GM21515 (cell line): ENCODE measurements at regions not wholly inside any gene's neighbourhood (a gene's known extent, or its start where the extent isn't known, plus 50 kb on each side); places are given as distances from the start of the nearest gene placed in this dataset.

ENCODE experiments used
- ATAC-seq: cut with Tn5 transposase; IDR thresholded peaks from one replicate; pipeline ENCODE4 v1.9.1; 2021; ENCODE audit not compliant: unreplicated experiment

DNA sequence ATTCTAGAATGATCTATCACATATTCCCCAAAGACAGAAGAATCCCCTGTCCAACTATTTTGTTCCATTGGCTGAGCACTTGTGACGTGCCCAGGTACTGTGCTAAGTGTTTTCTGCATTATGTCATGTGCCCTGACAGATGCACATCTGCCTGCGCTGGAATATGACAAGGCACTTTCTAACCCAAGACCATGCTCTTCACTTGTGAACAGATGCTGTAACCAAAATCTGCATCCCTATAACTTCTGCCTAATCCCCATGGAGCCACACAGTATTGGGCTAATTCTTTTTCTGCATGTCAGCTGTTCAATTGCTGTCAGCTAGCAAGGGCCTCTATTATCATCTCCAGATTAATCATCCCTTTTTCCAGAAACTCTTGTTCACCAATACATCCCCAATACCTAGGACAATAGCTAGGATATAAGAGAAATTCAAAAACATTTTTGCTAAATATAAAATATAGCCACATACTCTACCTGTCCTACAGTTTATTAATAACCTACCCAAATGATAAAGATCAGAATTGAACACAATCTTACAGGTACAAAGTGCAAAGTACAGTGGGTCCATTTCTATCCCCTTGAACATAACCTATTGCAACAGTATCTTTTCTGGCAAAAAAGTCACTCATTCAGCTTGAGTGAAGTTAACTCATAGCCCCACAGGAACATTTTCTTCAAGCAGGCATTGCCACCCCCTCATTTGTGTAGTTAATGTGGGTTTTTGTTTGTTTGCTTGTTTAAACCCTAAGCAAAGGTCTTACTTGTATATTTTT is 109.4 kb upstream of the LRRN1 start:
- no peak for ATAC-seq

DNA sequence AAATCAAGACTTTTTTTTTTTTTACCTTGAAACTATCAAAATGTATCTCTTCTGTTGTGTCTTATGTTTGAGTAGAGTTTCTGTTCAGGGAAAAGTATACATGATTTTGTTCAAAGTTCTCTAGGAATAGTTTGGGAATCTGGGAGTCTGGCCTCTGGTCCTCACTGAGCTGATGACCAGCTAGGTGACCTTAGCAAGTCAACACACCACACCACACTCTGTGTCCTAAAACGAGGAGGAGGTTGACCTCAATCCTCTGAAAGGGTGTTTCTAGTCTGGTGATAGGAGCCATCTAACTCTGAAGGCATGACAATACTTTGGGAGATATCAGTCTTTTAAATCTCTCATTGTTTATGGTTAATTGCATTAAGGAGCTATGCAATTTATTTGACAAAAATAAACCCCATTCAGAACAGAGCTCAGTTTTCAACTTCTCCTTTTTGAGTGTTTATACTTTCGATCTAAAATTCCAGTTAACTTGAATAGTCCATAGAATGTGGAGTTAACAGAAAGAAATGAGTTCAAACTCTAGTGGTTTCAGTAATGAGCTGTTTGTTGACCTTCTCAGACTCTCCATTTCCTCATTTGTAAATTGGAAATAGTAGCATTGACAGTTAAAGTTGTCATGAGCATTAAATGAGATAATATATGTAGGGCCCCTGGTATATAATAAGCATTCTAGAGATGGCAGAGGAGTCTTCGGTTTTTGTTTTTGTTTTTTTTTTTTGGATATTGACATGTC is 112.2 kb upstream of the LRRN1 start:
- ATAC-seq, result no peak

DNA sequence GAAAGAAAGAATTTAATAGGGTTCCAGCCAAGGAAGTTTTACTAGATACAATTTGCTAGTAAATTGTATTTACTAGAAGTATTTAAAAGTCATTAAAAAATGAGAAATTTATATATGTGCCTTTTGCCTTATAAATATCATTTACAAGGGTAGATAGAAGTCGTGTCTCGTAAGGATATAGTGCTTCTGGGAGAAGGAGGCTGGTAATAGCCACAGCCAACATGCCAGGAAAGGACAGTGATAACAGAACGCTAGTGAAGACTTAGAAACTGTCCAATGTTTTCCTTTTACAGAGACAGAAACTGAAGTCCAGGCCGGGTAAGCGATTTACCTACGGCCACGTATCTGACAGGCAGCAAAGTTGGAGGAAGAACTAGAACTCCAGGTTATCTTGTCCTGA is 113.5 kb upstream of the LRRN1 start:
- ATAC-seq, result no peak

GRCh38 chr3:3683261-3683660 is 116.0 kb upstream of the LRRN1 start:
- ATAC-seq, result no peak

DNA sequence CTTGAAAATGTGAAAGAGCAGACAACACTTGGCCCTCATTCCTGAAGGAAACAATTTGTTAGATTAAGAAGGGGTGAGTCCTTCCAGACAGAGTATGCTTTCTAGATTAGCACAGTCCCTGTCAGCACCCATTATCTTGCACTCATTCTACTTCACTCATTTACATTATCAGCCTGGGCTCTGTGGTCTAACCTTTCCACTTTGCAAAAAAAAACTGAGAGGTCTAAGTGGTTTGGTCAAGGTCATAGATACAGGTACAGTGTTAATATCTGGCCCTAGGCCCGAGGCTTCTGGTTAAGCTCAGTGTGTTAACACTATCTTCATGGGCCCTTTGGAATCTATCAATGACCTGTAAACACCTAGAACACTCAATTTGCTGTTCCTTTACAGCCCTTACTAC is 123.4 kb upstream of the LRRN1 start:
- no peak for ATAC-seq

DNA sequence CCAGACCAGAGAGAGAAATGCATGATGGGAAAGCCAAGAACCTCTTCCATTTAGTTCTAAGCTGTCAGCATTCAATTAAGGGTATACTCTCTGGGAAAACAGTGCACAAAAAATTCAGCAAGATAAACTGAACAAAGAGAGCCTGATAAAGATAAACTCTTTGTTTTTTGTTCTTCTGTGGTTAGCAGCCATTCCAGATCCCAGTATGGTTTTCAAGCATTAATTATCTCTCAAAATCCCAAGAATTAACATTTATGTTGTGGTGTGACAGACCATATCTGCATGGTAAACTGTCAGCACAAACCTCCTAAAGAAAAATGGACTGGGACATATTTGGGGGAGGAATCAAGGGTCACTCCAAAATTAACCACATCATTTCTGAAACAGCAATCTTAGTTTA is 124.0 kb upstream of the LRRN1 start:
- ATAC-seq, result no peak

- peak; percentile 97 for ATAC-seq
Measured at GRCh38 chr3:3666664-3667063, 132.6 kb upstream of the LRRN1 start.

- peak; percentile 35 for ATAC-seq
Measured at GRCh38 chr3:3665961-3666640, 133.1 kb upstream of the LRRN1 start.

DNA sequence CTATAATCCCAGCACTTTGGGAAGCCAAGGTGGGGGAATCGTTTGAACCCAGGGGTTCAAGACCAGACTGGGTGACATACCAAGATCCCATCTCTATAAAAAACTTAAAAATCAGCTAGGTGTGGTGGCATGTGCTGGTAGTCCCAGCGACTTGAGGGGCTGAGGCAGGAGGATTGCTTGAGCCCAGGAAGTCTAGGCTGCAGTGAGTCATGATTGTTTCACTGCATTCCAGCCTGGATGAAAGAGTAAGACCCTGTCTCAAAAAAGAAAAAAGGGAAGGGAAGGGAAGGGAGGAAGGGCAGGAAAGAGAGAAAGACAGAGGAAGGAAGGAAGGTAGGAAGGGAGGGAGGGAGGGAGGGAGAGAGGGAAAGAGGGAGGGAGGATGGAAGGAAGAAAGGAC is 133.7 kb upstream of the LRRN1 start:
- no peak for ATAC-seq

GRCh38 chr3:3664935-3665334 is 134.3 kb upstream of the LRRN1 start:
- no peak for ATAC-seq

DNA sequence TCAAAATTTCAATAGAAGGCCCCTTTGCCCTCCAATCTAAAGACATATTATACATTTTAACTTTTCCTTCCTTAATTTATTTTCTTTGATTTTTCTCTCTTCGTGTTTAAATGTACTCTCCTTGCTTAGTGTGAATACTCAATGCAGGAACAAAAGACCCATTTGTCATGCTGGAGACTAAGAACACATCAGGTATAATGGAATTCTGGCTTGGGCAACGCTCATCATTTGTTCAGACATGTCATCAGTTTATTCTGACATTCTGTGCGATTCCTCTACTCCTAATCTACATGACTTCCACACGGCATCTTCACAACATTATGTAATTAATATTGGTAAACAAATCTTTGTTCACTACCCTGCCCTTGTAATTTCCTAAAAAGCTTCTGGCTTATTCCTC is 136.6 kb upstream of the LRRN1 start:
- ATAC-seq, result no peak

DNA sequence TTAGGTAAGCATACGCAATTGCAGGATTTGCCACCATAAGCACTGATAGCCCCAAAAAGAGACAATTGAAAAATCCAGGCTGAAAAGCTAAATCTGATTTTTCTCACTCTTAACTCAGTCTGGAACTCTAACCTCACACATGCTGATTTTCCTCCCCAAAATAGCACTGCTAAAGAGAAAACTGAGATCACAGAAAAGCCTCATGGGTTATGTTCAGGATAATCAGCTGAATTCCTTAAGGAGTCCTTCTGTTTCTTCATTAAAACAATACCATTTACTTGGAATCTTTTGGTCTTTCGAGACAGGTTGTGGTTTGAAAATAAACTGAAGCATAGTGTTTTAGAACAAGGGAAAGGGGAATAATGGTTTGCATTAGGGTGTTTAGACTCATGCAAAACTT is 144.3 kb upstream of the LRRN1 start:
- no peak for ATAC-seq

GRCh38 chr3:3648988-3649679 is 150.1 kb upstream of the LRRN1 start:
- ATAC-seq, result no peak

DNA sequence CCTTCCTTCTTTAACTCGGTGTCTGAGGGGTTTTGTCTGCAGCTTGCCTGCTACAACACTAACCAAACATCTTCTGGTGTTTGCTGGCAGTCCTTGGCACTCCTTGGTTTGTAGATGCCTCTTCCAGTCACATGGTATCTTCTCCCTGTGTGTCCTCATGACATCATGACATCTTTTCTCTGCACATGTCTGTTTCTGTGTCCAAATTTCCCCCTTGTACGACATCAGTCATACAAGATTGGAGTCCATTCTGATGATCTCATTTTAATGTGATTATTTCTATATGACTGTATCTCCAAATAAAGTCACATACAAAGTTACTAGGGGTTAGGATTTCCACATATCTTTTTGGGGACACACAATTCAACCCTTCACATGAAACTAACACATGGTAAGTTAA is 152.3 kb upstream of the LRRN1 start:
- ATAC-seq, result no peak

GRCh38 chr3:3646103-3646844 is 153.0 kb upstream of the LRRN1 start:
- ATAC-seq, result peak; percentile 86

GRCh38 chr3:3641877-3642455 is 157.3 kb upstream of the LRRN1 start:
- ATAC-seq, result no peak

- ATAC-seq, result no peak
Measured at GRCh38 chr3:3639078-3639477, 160.2 kb upstream of the LRRN1 start.

- no peak for ATAC-seq
Measured at GRCh38 chr3:3636815-3637214, 162.4 kb upstream of the LRRN1 start.

DNA sequence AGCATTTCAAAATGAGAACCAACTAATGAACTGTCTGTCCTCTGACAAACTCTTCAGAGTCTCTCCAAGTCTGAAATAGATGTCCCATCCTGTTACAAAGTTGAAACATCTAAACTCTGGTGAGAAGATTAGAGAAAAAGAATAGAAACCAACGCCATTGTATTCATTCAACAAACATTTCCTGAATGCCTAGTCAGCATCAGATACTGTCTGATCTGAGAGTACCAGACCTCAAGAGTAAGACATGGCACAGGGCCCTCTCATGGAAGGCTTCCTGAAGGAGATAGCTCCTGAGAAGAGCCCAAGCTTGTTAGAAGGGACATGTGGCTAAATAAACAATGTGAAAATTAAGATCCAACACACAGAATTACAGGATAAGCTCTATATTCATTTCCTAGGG is 164.1 kb upstream of the LRRN1 start:
- no peak for ATAC-seq

DNA sequence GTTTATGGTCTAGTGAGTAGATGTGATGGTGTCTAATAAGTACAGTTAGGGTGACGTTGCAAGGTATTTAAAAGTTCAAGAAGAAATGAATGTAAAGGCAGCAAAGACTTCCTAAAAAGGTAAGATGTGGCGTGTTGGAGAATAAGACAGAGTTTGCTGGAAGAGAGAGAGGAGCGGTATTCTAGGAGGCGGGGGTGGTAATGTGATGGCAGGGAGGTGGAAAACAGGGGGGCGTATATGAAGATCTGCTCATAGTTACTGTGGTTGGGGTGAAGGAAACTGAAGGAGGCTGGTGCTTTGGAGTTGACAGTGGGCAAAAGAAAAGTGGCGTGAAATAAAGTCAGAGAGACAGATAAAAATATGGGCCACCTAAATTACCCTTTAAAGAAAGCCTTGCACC is 164.9 kb upstream of the LRRN1 start:
- no peak for ATAC-seq
